Breast epithelium (tissue), 3 donors: ENCODE measurements at regions not wholly inside any gene's neighbourhood (a gene's known extent, or its start where the extent isn't known, plus 50 kb on each side); places are given as distances from the start of the nearest gene placed in this dataset.

Source experiments
- CTCF ChIP-seq, 3 donors: fragments of 450-650 bp; IDR thresholded peaks; one replicate each; pipeline ENCODE4 v1.5.1; 2016 to 2017; ENCODE audit warnings: antibody characterized with exemption in 3 of 3, mild to moderate bottlenecking in 3 of 3, moderate library complexity in 3 of 3
- POLR2A ChIP-seq: fragments of 450-650 bp; IDR thresholded peaks from one replicate; pipeline ENCODE4 v1.6.1; 2016; ENCODE audit warnings: antibody characterized with exemption, mild to moderate bottlenecking, moderate library complexity
- POLR2AphosphoS5 ChIP-seq, 3 donors: sonication (generic); formaldehyde crosslinking; IDR thresholded peaks; one replicate each; pipeline ENCODE4 v1.6.1; 2017; ENCODE audit warnings: antibody characterized with exemption in 3 of 3

- TF ChIP-seq POLR2A (no peak), CTCF (IDR thresholded peaks at IDR 0.05) (no peak), POLR2AphosphoS5 (IDR thresholded peaks at IDR 0.05) (no peak)
Observed at GRCh38 chr18:68150961-68151360, 563.9 kb downstream of the TMX3 start.
